ENCODE measurements at regions not wholly inside any gene's neighbourhood (a gene's known extent, or its start where the extent isn't known, plus 50 kb on each side); places are given as distances from the start of the nearest gene placed in this dataset.

DNA sequence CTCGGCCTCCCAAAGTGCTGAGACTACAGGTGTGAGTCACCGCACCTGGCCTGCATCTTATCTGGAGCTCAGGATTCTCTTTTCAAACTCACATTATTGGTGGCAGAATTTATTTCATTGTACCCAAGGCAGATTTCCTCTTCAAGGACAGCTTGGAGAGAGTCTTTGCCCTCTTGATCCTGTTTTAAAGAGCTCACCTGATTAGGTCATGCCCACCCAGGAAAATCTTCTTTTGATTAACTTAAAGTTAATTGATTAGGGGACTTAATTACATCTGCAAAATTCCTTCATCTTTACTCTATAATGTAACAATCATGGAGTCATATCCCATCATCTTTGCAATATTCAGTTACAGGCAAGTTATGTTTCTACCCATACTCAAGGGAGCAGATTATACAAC, 346.4 kb downstream of the EPHA4 start:
- TF ChIP-seq CTCF (IDR thresholded peaks at IDR 0.05; ENCODE audit: insufficient read depth, low read length, poor library complexity, severe bottlenecking), result no peak
- no peak overlapping the region for H3K4me3 ChIP-seq (ENCODE audit: low read depth, low read length)
- no peak for DNase-seq (ENCODE audit: low read depth)
- no peaks in the 10 kb centered on the region for H3K36me3 ChIP-seq (ENCODE audit: control insufficient read depth, insufficient read depth, low read length)
- no peaks in the 10 kb centered on the region for H3K27me3 ChIP-seq (ENCODE audit: control insufficient read depth, insufficient read depth, low read length)

- no peaks in the 10 kb centered on the region for H3K36me3 ChIP-seq (ENCODE audit: control insufficient read depth, insufficient read depth, low read length)
- TF ChIP-seq CTCF (IDR thresholded peaks at IDR 0.05; ENCODE audit: insufficient read depth, low read length, poor library complexity, severe bottlenecking), result no peak
- no peak for DNase-seq (ENCODE audit: low read depth)
- no peak overlapping the region for H3K4me3 ChIP-seq (ENCODE audit: low read depth, low read length)
- H3K27me3 ChIP-seq (ENCODE audit: control insufficient read depth, insufficient read depth, low read length), result no peaks in the 10 kb centered on the region
Measured at GRCh38 chr2:221228214-221228769, 343.8 kb downstream of the EPHA4 start.

GRCh38 chr2:221229099-221229498, 343.0 kb downstream of the EPHA4 start:
- DNase-seq (ENCODE audit: low read depth), result no peak
- no peak for TF ChIP-seq CTCF (IDR thresholded peaks at IDR 0.05; ENCODE audit: insufficient read depth, low read length, poor library complexity, severe bottlenecking)
- Histone ChIP-seq H3K36me3 (ENCODE audit: control insufficient read depth, insufficient read depth, low read length) (no peaks in the 10 kb centered on the region), H3K27me3 (ENCODE audit: control insufficient read depth, insufficient read depth, low read length) (no peaks in the 10 kb centered on the region), H3K4me3 (ENCODE audit: low read depth, low read length) (no peak overlapping the region)

DNA sequence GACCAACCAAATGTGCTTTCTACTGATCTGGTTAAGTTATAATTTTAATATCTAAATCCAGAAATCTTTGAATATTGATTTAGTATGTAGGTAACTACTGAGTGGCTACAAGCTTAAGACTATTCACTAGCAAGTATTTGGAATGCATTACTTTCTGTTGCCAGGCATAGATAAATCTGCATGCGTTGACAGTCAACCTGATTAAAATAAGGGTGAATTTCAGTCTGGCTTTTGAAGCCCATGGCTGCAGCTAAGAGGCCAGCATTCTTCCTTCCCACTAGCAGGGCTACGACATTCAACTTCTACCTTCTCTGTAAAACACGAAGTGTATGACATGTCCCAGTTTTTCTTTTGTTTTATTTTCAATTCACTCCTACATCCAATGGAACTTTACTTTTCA, 340.6 kb downstream of the EPHA4 start:
- no peak for DNase-seq (ENCODE audit: low read depth)

DNA sequence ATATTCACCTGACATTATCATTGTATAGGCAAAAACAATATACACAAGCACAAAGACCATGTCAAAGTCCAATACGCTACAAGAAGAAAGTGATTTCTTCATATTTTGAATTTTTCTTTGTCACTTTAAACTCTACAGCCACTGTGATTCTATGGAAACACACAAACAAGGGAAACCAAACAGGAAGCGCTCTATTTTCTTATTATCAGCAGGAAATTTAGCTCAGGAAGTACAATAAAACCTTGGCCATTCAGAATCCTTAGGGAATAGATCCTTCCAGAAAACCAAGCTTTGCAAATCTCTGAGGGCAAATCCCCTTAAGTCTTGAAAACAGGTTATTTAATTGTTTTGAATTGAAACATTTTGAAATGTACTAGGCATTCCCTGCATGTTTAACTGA, 336.2 kb downstream of the EPHA4 start:
- Histone ChIP-seq H3K27me3 (ENCODE audit: control insufficient read depth, insufficient read depth, low read length) (no peaks in the 10 kb centered on the region), H3K4me3 (ENCODE audit: low read depth, low read length) (no peak overlapping the region), H3K36me3 (ENCODE audit: control insufficient read depth, insufficient read depth, low read length) (no peaks in the 10 kb centered on the region)
- no peak for TF ChIP-seq CTCF (IDR thresholded peaks at IDR 0.05; ENCODE audit: insufficient read depth, low read length, poor library complexity, severe bottlenecking)
- no peak for DNase-seq (ENCODE audit: low read depth)

More for the DNA sequence above, 340.6 kb downstream of the EPHA4 start:
- Histone ChIP-seq H3K4me3 (ENCODE audit: low read depth, low read length) (no peak overlapping the region), H3K27me3 (ENCODE audit: control insufficient read depth, insufficient read depth, low read length) (no peaks in the 10 kb centered on the region), H3K36me3 (ENCODE audit: control insufficient read depth, insufficient read depth, low read length) (no peaks in the 10 kb centered on the region)
- no peak for TF ChIP-seq CTCF (IDR thresholded peaks at IDR 0.05; ENCODE audit: insufficient read depth, low read length, poor library complexity, severe bottlenecking)

DNA sequence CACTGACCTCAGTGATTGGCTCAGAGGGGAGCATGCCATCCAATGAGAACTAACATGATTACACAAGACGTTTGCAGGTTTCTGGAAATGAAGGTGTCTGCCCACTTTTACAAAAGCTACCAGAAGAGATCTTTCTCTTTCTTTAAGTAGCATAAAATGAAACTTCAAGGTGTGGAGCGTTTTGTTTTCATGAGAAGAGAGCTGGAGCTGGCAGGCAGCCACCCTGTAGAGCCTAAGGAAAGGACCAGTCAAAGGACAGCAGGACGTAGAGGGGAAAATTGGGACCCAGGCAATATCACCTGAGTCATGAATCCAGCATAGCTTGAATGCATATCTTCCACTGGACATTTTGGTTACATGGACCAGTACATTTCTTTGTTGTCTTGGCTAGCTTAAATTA, 331.0 kb downstream of the EPHA4 start:
- Histone ChIP-seq H3K4me3 (ENCODE audit: low read depth, low read length) (no peak overlapping the region), H3K36me3 (ENCODE audit: control insufficient read depth, insufficient read depth, low read length) (no peaks in the 10 kb centered on the region), H3K27me3 (ENCODE audit: control insufficient read depth, insufficient read depth, low read length) (no peaks in the 10 kb centered on the region)
- DNase-seq (ENCODE audit: low read depth), result no peak
- TF ChIP-seq CTCF (IDR thresholded peaks at IDR 0.05; ENCODE audit: insufficient read depth, low read length, poor library complexity, severe bottlenecking), result no peak

All from kidney epithelial cell (primary cell).